K562 (cell line): ENCODE measurements at regions not wholly inside any gene's neighbourhood (a gene's known extent, or its start where the extent isn't known, plus 50 kb on each side); places are given as distances from the start of the nearest gene placed in this dataset.

Source experiments
- CTCF ChIP-seq, 3 experiments: IDR thresholded peaks in 2 of 3; conservative IDR thresholded peaks in 1 of 3; 2 replicates each; pipeline ENCODE4 v1.5.1; 2011 to 2012; ENCODE audit warnings: low read length in 3 of 3, mild to moderate bottlenecking in 3 of 3, control low read depth in 2 of 3, improper control_type of control experiment in 1 of 3, inconsistent platforms in 1 of 3, low read depth in 1 of 3, mixed read lengths in 1 of 3, moderate library complexity in 1 of 3; ENCODE audit not compliant: insufficient read depth in 2 of 3
- ELK1 ChIP-seq: sonication (generic); formaldehyde crosslinking; IDR thresholded peaks from 2 replicates; pipeline ENCODE4 v1.8.1; 2022; ENCODE audit warnings: missing genetic modification reagents
- HDAC6 ChIP-seq: IDR thresholded peaks from 2 replicates; pipeline ENCODE4 v1.6.1; 2012; ENCODE audit warnings: low read depth, mild to moderate bottlenecking, control low read depth, inconsistent platforms, low read length, moderate library complexity
- IFI16 ChIP-seq: fragments of 250-450 bp; sonication (Bioruptor Pico); IDR thresholded peaks from 2 replicates; pipeline ENCODE4 v2.1.2; 2022; ENCODE audit warnings: mild to moderate bottlenecking, inconsistent platforms
- NR0B1 ChIP-seq: fragments of 450-650 bp; IDR thresholded peaks from one replicate; pipeline ENCODE4 v1.6.1; 2018; ENCODE audit warnings: mild to moderate bottlenecking, moderate library complexity; ENCODE audit not compliant: partially characterized antibody
- POLR2A ChIP-seq: fragments of 450-650 bp; conservative IDR thresholded peaks from 2 replicates; pipeline ENCODE4 v1.6.1; 2016
- POLR2AphosphoS5 ChIP-seq: IDR thresholded peaks from 2 replicates; pipeline ENCODE4 v1.6.1; 2011; ENCODE audit warnings: mild to moderate bottlenecking, low read depth, low read length, moderate library complexity; ENCODE audit not compliant: control insufficient read depth, insufficient read depth
- SOX6 ChIP-seq: fragments of 450-650 bp; IDR thresholded peaks from 2 replicates; pipeline ENCODE4 v1.6.1; 2014; ENCODE audit warnings: mild to moderate bottlenecking
- STAT5B ChIP-seq: fragments of 250-450 bp; sonication (Bioruptor Pico); IDR thresholded peaks from 2 replicates; pipeline ENCODE4 v1.8.0; 2021; ENCODE audit warnings: mild to moderate bottlenecking, inconsistent platforms
- ZBTB43 ChIP-seq: sonication (generic); formaldehyde crosslinking; IDR thresholded peaks from 2 replicates; pipeline ENCODE4 v1.8.0; 2023; ENCODE audit warnings: mild to moderate bottlenecking, missing genetic modification reagents
- ZNF324 ChIP-seq: fragments of 250-450 bp; sonication (Bioruptor Pico); IDR thresholded peaks from 2 replicates; pipeline ENCODE4 v1.4.0; 2020; ENCODE audit warnings: mild to moderate bottlenecking
- ZNF551 ChIP-seq: fragments of 250-450 bp; sonication (Bioruptor Pico); IDR thresholded peaks from 2 replicates; pipeline ENCODE4 v1.5.0; 2021; ENCODE audit warnings: mild to moderate bottlenecking, moderate library complexity

GRCh38 chr12:87329076-87329863, 699.9 kb downstream of the C12orf50 start:
- no peak for TF ChIP-seq ZBTB43 (CRISPR knock-in tag)
- TF ChIP-seq ZNF551 = no peak
- TF ChIP-seq CTCF (IDR thresholded peaks at IDR 0.05 in 2 of 3, conservative IDR thresholded peaks at IDR 0.05 in 1 of 3; ENCODE audit: insufficient read depth in 2 of 3, low read depth in 1 of 3, low read length in 3 of 3) = no peak
- no peak for TF ChIP-seq NR0B1
- no peak for TF ChIP-seq ELK1 (CRISPR knock-in tag)
- TF ChIP-seq STAT5B = no peak
- TF ChIP-seq HDAC6 = no peak
- TF ChIP-seq SOX6 = no peak
- TF ChIP-seq POLR2AphosphoS5 = no peak
- TF ChIP-seq ZNF324 (CRISPR knock-in tag) = no peak
- TF ChIP-seq POLR2A = no peak
- no peak for TF ChIP-seq IFI16
